ENCODE measurements at regions not wholly inside any gene's neighbourhood (a gene's known extent, or its start where the extent isn't known, plus 50 kb on each side); places are given as distances from the start of the nearest gene placed in this dataset.
"Not testable (repeated sequence)": the region's sequence is repeated elsewhere in the genome, so short reads cannot be mapped to it uniquely, and the experiment has no call there.

DNA sequence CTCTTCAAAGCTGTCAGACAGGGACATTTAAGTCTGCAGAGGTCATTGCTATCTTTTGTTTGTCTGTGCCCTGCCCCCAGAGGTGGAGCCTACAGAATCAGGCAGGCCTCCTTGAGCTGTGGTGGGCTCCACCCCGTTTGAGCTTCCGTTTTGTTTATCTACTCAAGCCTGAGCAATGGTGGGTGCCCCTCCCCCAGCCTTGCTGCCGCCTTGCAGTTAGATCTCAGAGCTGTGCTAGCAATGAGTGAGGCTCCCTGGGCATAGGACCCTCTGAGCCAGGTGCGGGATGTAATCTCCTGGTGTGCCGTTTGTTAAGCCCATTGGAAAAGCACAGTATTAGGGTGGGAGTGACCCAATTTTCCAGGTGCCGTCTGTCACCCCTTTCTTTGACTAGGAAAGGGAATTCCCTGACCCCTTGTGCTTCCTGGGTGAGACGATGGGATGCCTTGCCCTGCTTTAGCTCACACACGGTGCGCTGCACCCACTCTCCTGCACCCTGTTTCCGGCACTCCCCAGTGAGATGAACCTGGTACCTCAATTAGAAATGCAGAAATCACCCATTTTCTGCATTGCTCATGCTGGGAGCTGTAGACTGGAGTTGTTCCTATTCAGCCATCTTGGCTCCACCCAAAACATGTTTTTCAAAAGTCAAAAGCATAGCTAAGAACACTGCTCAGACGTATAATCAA lies 244.7 kb downstream of the CENPC start:
- H3K9me2 ChIP-seq (ENCODE audit: insufficient read depth, low read length); CTCF ChIA-PET (ENCODE audit: unreplicated experiment); H3K4me1 ChIP-seq (ENCODE audit: insufficient read depth, low read length, poor library complexity, severe bottlenecking); BruUV-seq (replicated peaks); H3K9me3 ChIP-seq (ENCODE audit: low read length); H3K4me2 ChIP-seq (ENCODE audit: low read length); H3K4me3 ChIP-seq (ENCODE audit: low read depth, low read length, poor library complexity, severe bottlenecking); H2AFZ ChIP-seq (ENCODE audit: low read length); H3K27ac ChIP-seq (ENCODE audit: low read depth, low read length, poor library complexity, severe bottlenecking); intact Hi-C loops (cut with micrococcal nuclease; ENCODE audit: unreplicated experiment); H3K36me3 ChIP-seq (ENCODE audit: insufficient read depth, low read length); H4K20me1 ChIP-seq (ENCODE audit: insufficient read depth, low read length); H3K79me2 ChIP-seq (ENCODE audit: insufficient read depth, low read depth, low read length); DNase-seq (ENCODE audit: low spot score): not testable (repeated sequence)
- POLR2A ChIA-PET, result interaction anchor here (0.7 kb wide), 1 partner anchor 166 kb away, joined by 3 read pairs; no protein-coding TSS in a partner anchor

DNA sequence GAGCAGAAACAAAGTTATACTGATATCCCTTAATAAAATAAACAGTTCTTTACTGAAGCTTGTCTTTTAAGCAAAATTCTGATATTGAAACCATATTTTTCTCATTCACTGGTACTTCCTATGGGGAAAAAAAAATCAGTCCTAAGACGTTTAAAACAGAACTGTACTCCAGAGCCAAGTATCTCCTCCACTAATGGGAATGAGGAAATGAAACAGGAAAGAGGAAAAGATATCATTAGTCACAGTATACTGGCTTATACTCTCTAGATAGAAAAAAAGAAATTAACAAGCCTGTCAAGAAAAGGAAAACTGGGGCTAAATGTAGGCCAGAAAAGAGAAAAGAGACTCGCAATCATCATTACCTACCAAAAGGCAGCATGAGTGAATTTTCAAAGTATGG lies 252.7 kb downstream of the CENPC start:
- BruUV-seq (replicated peaks), result no TSS peak
- CTCF ChIA-PET (ENCODE audit: unreplicated experiment), result no interaction called here

GRCh38 chr4:67292045-67292444 lies 253.3 kb downstream of the CENPC start:
- Histone ChIP-seq H3K4me2 (ENCODE audit: low read length) (no peak overlapping the region), H3K9me3 (ENCODE audit: low read length) (no peaks in the 10 kb centered on the region), H4K20me1 (ENCODE audit: insufficient read depth, low read length) (no peaks in the 10 kb centered on the region), H3K36me3 (ENCODE audit: insufficient read depth, low read length) (no peaks in the 10 kb centered on the region), H3K4me3 (ENCODE audit: low read depth, low read length, poor library complexity, severe bottlenecking) (no peak overlapping the region), H3K79me2 (ENCODE audit: insufficient read depth, low read depth, low read length) (no peaks in the 10 kb centered on the region), H3K9me2 (ENCODE audit: insufficient read depth, low read length) (no peaks in the 10 kb centered on the region), H3K27ac (ENCODE audit: low read depth, low read length, poor library complexity, severe bottlenecking) (no peak overlapping the region), H3K4me1 (ENCODE audit: insufficient read depth, low read length, poor library complexity, severe bottlenecking) (no peaks in the 10 kb centered on the region), H2AFZ (ENCODE audit: low read length) (no peak overlapping the region)
- CTCF ChIA-PET (ENCODE audit: unreplicated experiment), result no interaction called here
- POLR2A ChIA-PET, result interaction anchor here (0.6 to 0.7 kb wide), 3 partner anchors 49 to 1735 kb away, joined by 3 read pairs; no protein-coding TSS in a partner anchor
- TF ChIP-seq CTCF (conservative IDR thresholded peaks at IDR 0.05; ENCODE audit: low read length), result no peak
- DNase-seq (ENCODE audit: low spot score), result no peak
- BruUV-seq (replicated peaks), result no TSS peak
- intact Hi-C loops (cut with micrococcal nuclease; ENCODE audit: unreplicated experiment), result no loop called here

More for the DNA sequence above, 252.7 kb downstream of the CENPC start:
- Histone ChIP-seq H3K79me2 (ENCODE audit: insufficient read depth, low read depth, low read length) (no peaks in the 10 kb centered on the region), H2AFZ (ENCODE audit: low read length) (no peak overlapping the region), H4K20me1 (ENCODE audit: insufficient read depth, low read length) (no peaks in the 10 kb centered on the region), H3K27ac (ENCODE audit: low read depth, low read length, poor library complexity, severe bottlenecking) (no peak overlapping the region), H3K9me2 (ENCODE audit: insufficient read depth, low read length) (no peaks in the 10 kb centered on the region), H3K4me2 (ENCODE audit: low read length) (no peak overlapping the region), H3K4me3 (ENCODE audit: low read depth, low read length, poor library complexity, severe bottlenecking) (no peak overlapping the region), H3K4me1 (ENCODE audit: insufficient read depth, low read length, poor library complexity, severe bottlenecking) (no peaks in the 10 kb centered on the region), H3K36me3 (ENCODE audit: insufficient read depth, low read length) (no peaks in the 10 kb centered on the region), H3K9me3 (ENCODE audit: low read length) (no peaks in the 10 kb centered on the region)
- DNase-seq (ENCODE audit: low spot score), result no peak
- intact Hi-C loops (cut with micrococcal nuclease; ENCODE audit: unreplicated experiment), result no loop called here
- POLR2A ChIA-PET, result interaction anchor here (0.6 to 0.7 kb wide), 3 partner anchors 50 to 1735 kb away, joined by 3 read pairs; no protein-coding TSS in a partner anchor
- TF ChIP-seq EZH2phosphoT487 (IDR thresholded peaks at IDR 0.05; ENCODE audit: borderline replicate concordance, low read depth, low read length) (no peak), CTCF (conservative IDR thresholded peaks at IDR 0.05; ENCODE audit: low read length) (no peak)

Data from OCI-LY7 (cell line).